NCI-H510A treated with DMSO at 0.1 percent for 48 hours (cell line): ENCODE measurements at regions not wholly inside any gene's neighbourhood (a gene's known extent, or its start where the extent isn't known, plus 50 kb on each side); places are given as distances from the start of the nearest gene placed in this dataset.
"Not testable (repeated sequence)": the region's sequence is repeated elsewhere in the genome, so short reads cannot be mapped to it uniquely, and the experiment has no call there.

ENCODE experiments used
- DNase-seq: peaks from one replicate; lab custom pipeline; 2025; lab: John Stamatoyannopoulos, UW

- not testable (repeated sequence) for DNase-seq
Observed at GRCh38 chr22:22296047-22296446, 51.5 kb downstream of the VPREB1 start.

DNA sequence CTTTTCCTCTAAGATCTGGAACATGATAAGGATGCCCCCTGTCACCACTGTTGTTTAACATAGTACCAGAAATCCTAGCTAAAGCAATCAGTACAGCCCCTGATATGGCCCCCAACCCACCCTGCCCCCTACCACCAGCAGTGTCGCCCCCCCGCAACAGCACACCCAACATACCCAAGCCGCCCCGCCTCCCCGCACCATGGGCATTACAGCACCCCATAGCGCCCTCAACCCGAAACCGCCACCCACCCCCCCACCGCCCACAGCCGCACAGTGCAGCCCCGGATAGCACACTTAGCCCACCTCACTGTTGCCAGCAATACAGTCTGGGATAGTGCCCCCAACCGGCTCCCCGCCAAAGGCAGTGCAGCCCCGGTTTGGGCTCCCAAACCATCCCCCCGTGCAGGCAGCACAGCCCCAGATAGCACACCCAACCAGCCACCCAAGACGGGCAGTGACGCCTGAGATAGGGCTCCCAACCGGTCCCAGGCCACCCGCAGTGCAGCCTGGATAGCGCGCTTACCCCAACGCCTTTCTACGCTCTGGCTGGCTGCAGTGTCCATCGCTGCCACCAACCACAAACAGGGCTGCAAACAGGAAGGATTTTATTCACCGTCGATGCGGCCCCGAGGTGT lies 52.7 kb downstream of the VPREB1 start:
- DNase-seq: not testable (repeated sequence)

GRCh38 chr22:22297794-22298653 lies 53.4 kb downstream of the VPREB1 start:
- DNase-seq: not testable (repeated sequence)

- not testable (repeated sequence) for DNase-seq
Observed at GRCh38 chr22:22298654-22299009, 54.0 kb downstream of the VPREB1 start.

DNA sequence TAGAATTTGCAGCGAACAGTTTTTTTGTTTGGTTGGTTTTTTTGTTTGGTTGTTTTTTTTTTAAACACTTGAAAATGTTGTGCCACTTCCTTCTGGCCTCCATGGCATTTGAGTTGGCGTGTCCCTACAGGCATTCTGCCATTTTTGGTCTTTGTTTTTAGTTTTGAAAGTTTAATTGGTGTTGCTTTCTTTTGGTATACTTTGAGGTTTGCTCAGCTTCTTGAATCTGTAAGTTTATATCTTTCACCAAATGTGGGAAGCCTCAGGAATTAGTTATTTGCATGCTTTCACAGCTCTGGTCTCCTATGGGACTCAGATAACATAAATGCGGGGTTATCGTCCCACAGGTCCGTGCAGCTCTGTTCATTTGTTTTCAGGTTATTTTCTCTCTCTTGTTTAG lies 55.9 kb downstream of the VPREB1 start:
- not testable (repeated sequence) for DNase-seq

- not testable (repeated sequence) for DNase-seq
Observed at GRCh38 chr22:22300946-22301345, 56.4 kb downstream of the VPREB1 start.

- DNase-seq: no peak
Observed at GRCh38 chr22:22316589-22316988, 72.0 kb downstream of the VPREB1 start.

DNA sequence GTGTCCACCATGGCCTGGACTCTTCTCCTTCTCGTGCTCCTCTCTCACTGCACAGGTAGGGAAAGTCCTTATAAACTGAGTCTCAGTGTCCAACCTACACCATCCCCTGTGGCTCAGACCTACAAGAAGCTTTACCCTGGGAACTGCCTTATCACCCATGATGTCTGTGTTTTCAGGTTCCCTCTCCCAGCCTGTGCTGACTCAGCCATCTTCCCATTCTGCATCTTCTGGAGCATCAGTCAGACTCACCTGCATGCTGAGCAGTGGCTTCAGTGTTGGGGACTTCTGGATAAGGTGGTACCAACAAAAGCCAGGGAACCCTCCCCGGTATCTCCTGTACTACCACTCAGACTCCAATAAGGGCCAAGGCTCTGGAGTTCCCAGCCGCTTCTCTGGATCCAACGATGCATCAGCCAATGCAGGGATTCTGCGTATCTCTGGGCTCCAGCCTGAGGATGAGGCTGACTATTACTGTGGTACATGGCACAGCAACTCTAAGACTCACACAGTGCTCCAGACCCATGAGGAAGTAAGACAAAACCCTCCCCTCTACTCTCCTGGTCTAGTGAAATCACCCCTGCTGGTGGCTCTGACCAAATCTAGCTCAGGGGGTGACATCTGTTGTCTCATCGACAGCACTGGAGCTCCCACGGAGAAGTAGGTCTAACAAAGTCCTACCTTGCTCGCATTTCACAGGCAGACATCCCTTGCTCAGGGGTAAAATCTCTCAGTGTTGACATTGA lies 74.3 kb downstream of the VPREB1 start:
- DNase-seq: no peak

GRCh38 chr22:22321743-22322611 lies 77.4 kb downstream of the VPREB1 start:
- peak; percentile 59 for DNase-seq

GRCh38 chr22:22322792-22323191 lies 78.2 kb downstream of the VPREB1 start:
- no peak for DNase-seq

DNA sequence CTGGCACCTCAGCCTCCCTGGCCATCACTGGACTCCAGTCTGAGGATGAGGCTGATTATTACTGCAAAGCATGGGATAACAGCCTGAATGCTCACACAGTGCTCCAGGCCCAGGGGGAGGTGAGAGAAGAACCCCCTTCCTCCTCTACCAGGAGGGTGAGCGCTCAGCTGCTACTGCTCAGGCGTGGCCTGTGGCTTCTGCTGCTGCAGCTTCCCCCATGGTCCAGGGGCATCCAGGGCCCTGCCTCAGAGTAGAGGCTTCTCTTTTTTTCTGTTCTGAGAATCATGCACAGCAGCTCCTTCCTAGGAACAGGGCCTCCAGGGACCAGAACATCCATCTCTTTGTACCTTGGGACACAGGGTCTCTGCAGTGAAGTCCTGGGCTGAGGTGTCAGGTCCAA lies 83.1 kb downstream of the VPREB1 start:
- DNase-seq: no peak

DNA sequence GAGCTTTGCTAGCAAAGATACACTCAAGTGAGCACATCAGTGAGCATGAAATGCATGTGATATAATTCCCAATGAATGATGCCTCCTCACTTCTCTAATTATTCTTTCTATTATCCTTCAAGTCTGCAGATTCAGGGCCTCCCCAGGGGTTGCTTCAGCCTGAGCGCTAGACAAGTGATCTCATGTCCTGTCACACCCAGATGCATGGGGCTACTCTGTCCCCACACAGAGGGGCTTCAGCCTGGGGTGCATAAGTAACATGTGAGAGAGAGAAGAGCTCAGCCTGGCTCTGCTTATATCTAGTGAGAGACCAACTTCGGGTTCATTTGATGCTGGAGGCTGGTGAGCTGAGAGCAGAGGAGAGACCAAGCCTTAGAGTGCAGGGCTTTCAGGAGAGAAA lies 85.2 kb downstream of the VPREB1 start:
- no peak for DNase-seq

DNA sequence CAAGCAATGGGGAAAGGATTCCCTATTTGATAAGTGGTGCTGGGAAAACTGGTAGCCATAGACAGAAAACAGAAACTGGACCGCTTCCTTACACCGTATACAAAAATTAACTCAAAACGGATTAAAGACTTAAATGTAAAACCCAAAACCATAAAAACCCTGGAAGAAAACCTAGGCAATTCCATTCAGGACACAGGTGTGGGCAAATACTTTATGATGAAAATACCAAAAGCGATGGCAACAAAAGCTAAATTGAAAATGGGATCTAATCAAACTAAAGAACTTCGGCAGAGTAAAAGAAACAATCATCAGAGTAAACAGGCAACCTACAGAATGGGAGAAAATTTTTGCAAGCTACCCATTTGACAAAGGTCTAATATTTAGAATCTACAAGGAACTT lies 91.1 kb downstream of the VPREB1 start:
- not testable (repeated sequence) for DNase-seq

DNA sequence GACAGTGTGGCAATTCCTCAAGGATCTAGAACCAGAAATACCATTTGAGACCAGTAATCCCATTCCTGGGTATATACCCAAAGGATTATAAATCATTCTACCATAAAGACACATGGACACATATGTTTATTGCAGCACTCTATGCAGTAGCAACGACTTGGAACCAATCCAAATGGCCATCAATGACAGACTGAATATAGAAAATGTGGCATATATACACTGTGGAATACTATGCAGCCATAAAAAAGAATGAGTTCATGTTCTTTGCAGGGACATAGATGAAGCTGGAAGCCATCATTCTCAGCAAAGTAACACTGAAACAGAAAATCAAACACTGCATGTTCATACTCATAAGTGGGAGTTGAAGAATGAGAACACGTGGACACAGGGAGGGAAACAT lies 91.7 kb downstream of the VPREB1 start:
- not testable (repeated sequence) for DNase-seq

GRCh38 chr22:22338778-22339177 lies 94.2 kb downstream of the VPREB1 start:
- not testable (repeated sequence) for DNase-seq

DNA sequence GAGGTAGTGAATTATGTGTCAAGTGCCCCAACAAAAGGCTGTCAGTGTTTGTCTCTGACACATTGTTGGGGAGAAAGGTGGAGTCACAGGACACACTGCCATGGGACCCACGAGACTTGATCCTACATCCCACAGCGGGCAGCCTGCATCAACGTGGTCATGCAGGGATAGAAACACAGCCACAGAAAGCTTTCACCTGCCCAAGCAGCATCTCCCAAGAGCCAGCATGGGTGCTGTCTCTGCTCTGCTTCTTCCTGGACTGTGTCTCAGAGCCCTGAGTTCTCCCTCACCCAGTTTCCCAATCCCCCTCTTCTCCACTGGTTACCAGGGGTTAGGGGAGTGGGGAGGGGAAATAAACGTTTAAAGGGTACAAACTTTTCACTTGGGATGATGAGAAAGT lies 97.2 kb downstream of the VPREB1 start:
- no peak for DNase-seq

DNA sequence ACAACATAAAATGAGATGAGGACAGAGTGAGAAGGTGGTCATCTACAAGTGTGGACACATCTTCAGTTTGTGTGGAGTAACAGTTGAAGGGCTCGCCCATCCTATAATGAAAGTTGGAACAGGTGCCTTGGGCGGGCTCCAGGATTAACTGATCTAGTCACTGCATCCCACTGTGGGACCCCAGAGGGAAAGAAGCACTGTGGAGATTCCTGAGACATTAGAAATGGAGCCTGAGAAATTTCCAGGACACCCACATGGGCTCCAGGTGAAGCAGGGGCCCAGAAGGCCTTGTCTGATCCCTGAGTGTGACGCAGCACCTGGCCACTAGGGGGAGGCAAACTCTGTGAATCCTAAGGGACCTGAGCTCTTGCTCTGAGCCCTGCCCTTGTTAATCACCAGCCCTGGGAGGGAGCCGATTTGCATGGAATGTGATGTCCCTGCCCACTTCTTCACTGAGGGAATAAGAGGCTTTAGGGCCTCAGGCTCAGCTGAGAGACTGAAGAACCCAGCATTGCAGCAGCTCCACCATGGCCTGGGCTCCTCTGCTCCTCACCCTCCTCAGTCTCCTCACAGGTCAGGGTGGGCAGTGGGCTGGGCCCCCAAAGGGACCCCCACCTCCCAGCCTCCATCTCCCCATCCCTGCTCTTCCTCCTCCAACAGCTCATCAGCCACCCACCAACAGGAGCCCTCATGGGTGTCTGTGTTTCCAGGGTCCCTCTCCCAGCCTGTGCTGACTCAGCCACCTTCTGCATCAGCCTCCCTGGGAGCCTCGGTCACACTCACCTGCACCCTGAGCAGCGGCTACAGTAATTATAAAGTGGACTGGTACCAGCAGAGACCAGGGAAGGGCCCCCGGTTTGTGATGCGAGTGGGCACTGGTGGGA lies 98.4 kb downstream of the VPREB1 start:
- DNase-seq: peak; percentile 43

DNA sequence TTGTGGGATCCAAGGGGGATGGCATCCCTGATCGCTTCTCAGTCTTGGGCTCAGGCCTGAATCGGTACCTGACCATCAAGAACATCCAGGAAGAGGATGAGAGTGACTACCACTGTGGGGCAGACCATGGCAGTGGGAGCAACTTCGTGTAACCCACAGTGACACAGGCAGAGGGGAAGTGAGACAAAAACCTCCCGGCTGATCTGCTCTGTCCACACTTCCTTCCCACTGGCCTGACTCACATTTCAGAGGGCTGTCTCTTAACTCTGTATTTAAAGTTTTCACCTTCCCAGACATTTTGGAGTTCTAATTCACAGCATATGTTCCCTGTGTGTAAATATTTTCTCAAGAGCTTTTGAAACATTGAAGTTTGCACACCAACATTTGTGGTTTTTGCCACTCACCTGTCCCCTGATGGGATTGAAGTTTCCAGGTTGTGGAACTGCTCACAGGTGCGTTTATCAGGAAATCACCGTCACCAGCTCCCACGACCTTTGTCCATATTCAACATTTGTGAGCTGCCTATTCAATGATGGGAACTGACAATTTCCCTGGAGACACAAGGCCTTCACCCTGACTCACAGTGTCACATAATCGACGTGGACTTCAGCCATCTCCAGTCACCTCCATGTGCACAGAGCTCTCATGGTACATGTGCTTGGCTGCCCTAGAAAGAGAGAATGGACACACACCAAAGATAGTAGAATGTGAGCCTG lies 99.2 kb downstream of the VPREB1 start:
- DNase-seq: no peak

DNA sequence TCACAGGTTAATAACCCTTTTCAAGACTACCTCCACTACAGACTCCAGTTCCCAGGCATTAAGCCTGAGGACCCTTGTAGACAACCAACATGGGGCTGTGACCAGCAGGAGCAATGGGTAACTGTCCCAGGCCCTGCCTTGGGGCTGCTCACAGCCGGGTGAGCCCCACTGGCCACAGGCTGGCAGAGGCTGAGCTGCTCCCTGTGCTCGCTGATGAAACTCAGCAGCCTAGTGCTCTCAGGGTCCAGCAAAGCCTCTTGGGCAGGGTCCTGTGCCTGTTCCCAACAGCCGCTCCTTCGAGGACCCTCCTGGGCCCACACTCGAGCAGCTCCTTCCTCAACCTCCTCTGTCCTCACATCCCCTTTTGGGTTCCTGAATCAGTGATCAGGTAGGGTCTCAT lies 99.8 kb downstream of the VPREB1 start:
- DNase-seq: no peak

GRCh38 chr22:22345781-22346180 lies 101.2 kb downstream of the VPREB1 start:
- DNase-seq: no peak
